Mammary epithelial cell (primary cell): ENCODE measurements at regions not wholly inside any gene's neighbourhood (a gene's known extent, or its start where the extent isn't known, plus 50 kb on each side); places are given as distances from the start of the nearest gene placed in this dataset.

Experiments
- EZH2 ChIP-seq: IDR thresholded peaks from 2 replicates; pipeline ENCODE4 v1.6.1; 2012; ENCODE audit warnings: low read length, inconsistent platforms, borderline replicate concordance
- TF ChIP-seq, protein P1 (sequence below), 2 donors: IDR thresholded peaks in 1 of 2; conservative IDR thresholded peaks in 1 of 2; 2 replicates each; pipeline ENCODE4 v1.5.1; 2011 to 2012; ENCODE audit warnings: inconsistent platforms in 2 of 2, low read length in 2 of 2, mild to moderate bottlenecking in 2 of 2, control low read depth in 1 of 2, low read depth in 1 of 2; ENCODE audit not compliant: insufficient read depth in 1 of 2; ENCODE audit errors: extremely low read depth in 1 of 2

- TF ChIP-seq, protein P1, sequence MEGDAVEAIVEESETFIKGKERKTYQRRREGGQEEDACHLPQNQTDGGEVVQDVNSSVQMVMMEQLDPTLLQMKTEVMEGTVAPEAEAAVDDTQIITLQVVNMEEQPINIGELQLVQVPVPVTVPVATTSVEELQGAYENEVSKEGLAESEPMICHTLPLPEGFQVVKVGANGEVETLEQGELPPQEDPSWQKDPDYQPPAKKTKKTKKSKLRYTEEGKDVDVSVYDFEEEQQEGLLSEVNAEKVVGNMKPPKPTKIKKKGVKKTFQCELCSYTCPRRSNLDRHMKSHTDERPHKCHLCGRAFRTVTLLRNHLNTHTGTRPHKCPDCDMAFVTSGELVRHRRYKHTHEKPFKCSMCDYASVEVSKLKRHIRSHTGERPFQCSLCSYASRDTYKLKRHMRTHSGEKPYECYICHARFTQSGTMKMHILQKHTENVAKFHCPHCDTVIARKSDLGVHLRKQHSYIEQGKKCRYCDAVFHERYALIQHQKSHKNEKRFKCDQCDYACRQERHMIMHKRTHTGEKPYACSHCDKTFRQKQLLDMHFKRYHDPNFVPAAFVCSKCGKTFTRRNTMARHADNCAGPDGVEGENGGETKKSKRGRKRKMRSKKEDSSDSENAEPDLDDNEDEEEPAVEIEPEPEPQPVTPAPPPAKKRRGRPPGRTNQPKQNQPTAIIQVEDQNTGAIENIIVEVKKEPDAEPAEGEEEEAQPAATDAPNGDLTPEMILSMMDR (conservative IDR thresholded peaks at IDR 0.05 in 1 of 2, IDR thresholded peaks at IDR 0.05 in 1 of 2; ENCODE audit: extremely low read depth in 1 of 2, insufficient read depth in 1 of 2, low read depth in 1 of 2, low read length in 2 of 2): no peak
- TF ChIP-seq EZH2: no peak
Observed at GRCh38 chr20:61099806-61100205, 152.3 kb upstream of the CDH4 start.
